ENCODE measurements at regions not wholly inside any gene's neighbourhood (a gene's known extent, or its start where the extent isn't known, plus 50 kb on each side); places are given as distances from the start of the nearest gene placed in this dataset.
"Not testable (repeated sequence)": the region's sequence is repeated elsewhere in the genome, so short reads cannot be mapped to it uniquely, and the experiment has no call there.

DNA sequence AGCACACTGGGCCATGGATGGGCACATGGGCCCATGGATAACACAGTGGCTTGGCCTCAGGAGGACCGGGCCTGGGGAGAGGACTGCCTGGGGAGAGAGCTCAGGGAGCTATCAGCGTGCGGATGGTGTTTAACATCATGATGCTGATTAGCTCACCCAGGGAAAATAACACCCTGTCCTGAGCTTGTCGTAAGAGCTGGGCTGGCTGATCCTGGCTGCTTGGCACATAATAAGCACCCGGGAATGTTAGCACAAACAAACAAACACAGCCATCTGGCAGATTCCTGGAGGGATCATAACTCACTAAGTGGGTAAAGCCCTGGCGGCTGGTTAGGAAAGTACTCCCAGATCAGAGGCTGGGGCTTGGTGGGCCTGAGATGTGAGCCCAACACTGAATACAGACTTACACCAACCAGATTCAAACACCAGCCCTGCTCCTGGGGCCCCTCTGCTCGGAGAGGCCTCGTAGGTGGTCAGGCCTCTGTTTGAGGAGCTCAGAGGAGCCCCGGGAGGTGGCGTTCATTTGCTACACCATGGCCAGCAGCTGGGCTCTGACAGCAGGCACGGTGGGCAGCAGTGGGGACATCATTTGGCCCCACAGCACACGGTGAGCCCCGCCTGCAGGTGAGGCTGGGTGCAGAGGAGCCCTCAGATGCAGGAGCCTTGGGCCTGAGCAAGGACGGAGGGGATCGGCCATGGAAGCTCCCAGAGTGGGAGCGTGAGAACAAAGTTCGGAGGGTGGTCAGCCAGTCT lies 193.4 kb upstream of the HDAC4 start:
- no peak for TF ChIP-seq EZH2 (IDR thresholded peaks at IDR 0.05; ENCODE audit: borderline replicate concordance, low read length)
- TF ChIP-seq, protein P1, sequence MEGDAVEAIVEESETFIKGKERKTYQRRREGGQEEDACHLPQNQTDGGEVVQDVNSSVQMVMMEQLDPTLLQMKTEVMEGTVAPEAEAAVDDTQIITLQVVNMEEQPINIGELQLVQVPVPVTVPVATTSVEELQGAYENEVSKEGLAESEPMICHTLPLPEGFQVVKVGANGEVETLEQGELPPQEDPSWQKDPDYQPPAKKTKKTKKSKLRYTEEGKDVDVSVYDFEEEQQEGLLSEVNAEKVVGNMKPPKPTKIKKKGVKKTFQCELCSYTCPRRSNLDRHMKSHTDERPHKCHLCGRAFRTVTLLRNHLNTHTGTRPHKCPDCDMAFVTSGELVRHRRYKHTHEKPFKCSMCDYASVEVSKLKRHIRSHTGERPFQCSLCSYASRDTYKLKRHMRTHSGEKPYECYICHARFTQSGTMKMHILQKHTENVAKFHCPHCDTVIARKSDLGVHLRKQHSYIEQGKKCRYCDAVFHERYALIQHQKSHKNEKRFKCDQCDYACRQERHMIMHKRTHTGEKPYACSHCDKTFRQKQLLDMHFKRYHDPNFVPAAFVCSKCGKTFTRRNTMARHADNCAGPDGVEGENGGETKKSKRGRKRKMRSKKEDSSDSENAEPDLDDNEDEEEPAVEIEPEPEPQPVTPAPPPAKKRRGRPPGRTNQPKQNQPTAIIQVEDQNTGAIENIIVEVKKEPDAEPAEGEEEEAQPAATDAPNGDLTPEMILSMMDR (IDR thresholded peaks at IDR 0.05; ENCODE audit: low read length): no peak
- Histone ChIP-seq H3K4me2 (ENCODE audit: low read length) (no peak overlapping the region), H3K79me2 (ENCODE audit: insufficient read depth, low read length) (no peaks in the 10 kb centered on the region), H3K9me3 (ENCODE audit: low read length) (no peaks in the 10 kb centered on the region), H3K9me2 (ENCODE audit: low read depth, low read length) (no peaks in the 10 kb centered on the region), H3K4me1 (ENCODE audit: insufficient read depth, low read length, severe bottlenecking) (no peaks in the 10 kb centered on the region), H4K20me1 (ENCODE audit: insufficient read depth, low read length) (no peaks in the 10 kb centered on the region), H3K27me3 (ENCODE audit: insufficient read depth, low read length) (peaks cover 4% of the 10 kb centered on the region; the same call in 1 of the 2 replicates), H3K36me3 (ENCODE audit: insufficient read depth, low read length) (no peaks in the 10 kb centered on the region), H3K4me3 (ENCODE audit: low read depth, low read length, poor library complexity, severe bottlenecking) (no peak overlapping the region), H3K27ac (ENCODE audit: low read depth, low read length, poor library complexity, severe bottlenecking) (no peak overlapping the region), H3F3A (ENCODE audit: insufficient read depth, low read length) (no peaks in the 10 kb centered on the region), H3K9ac (ENCODE audit: low read length) (no peak overlapping the region), H2AFZ (ENCODE audit: low read length) (no peak overlapping the region)

DNA sequence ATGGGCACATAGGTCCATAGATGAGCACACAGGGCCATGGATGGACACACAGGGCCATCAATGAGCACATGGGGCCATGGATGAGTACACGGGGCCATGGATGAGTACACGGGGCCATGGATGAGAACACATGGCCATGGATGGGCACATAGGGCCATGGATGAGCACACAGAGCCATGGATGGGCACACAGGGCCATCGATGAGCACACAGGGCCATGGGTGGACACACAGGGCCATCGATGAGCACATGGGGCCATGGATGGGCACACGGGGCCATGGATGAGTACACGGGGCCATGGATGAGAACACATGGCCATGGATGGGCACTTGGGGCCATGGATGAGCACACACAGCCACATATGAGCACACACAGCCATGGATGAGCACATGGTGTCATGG lies 192.6 kb upstream of the HDAC4 start:
- TF ChIP-seq, protein P1 (IDR thresholded peaks at IDR 0.05; ENCODE audit: low read length): no peak
- TF ChIP-seq EZH2 (IDR thresholded peaks at IDR 0.05; ENCODE audit: borderline replicate concordance, low read length): no peak
- H3F3A ChIP-seq (ENCODE audit: insufficient read depth, low read length): no peaks in the 10 kb centered on the region
- peaks cover 4% of the 10 kb centered on the region; the same call in 1 of the 2 replicates for H3K27me3 ChIP-seq (ENCODE audit: insufficient read depth, low read length)
- no peak overlapping the region for H2AFZ ChIP-seq (ENCODE audit: low read length)
- H3K4me3 ChIP-seq (ENCODE audit: low read depth, low read length, poor library complexity, severe bottlenecking): no peak overlapping the region
- no peaks in the 10 kb centered on the region for H3K36me3 ChIP-seq (ENCODE audit: insufficient read depth, low read length)
- no peaks in the 10 kb centered on the region for H3K79me2 ChIP-seq (ENCODE audit: insufficient read depth, low read length)
- H3K4me1 ChIP-seq (ENCODE audit: insufficient read depth, low read length, severe bottlenecking): no peaks in the 10 kb centered on the region
- H3K9ac ChIP-seq (ENCODE audit: low read length): no peak overlapping the region
- no peak overlapping the region for H3K4me2 ChIP-seq (ENCODE audit: low read length)
- H3K9me2 ChIP-seq (ENCODE audit: low read depth, low read length): no peaks in the 10 kb centered on the region
- H3K9me3 ChIP-seq (ENCODE audit: low read length): no peaks in the 10 kb centered on the region
- no peaks in the 10 kb centered on the region for H4K20me1 ChIP-seq (ENCODE audit: insufficient read depth, low read length)
- no peak overlapping the region for H3K27ac ChIP-seq (ENCODE audit: low read depth, low read length, poor library complexity, severe bottlenecking)

DNA sequence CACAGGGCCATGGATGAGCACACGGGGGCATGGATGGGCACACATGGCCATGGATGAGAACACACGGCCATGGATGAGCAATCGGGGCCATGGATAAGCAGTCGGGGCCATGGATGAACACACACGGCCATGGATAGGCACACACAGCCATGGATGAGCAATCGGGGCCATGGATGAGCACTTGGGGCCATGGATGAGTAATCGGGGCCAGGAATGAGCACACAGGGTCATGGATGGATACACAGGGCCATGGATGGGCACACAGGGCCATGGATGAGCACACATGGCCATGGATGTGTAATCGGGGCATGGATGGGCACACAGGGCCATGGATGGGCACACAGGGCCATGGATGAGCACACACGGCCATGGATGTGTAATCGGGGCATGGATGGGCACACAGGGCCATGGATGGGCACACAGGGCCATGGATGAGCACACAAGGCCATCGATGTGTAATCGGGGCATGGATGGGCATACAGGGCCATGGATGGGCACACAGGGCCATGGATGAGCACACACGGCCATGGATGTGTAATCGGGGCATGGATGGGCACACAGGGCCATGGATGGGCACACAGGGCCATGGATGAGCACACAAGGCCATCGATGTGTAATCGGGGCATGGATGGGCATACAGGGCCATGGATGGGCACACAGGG lies 191.9 kb upstream of the HDAC4 start:
- H3K27ac ChIP-seq (ENCODE audit: low read depth, low read length, poor library complexity, severe bottlenecking); H3F3A ChIP-seq (ENCODE audit: insufficient read depth, low read length); H3K4me3 ChIP-seq (ENCODE audit: low read depth, low read length, poor library complexity, severe bottlenecking); H2AFZ ChIP-seq (ENCODE audit: low read length); H3K4me1 ChIP-seq (ENCODE audit: insufficient read depth, low read length, severe bottlenecking); H3K4me2 ChIP-seq (ENCODE audit: low read length); H3K79me2 ChIP-seq (ENCODE audit: insufficient read depth, low read length); H3K9me2 ChIP-seq (ENCODE audit: low read depth, low read length); H3K27me3 ChIP-seq (ENCODE audit: insufficient read depth, low read length); H4K20me1 ChIP-seq (ENCODE audit: insufficient read depth, low read length); H3K9me3 ChIP-seq (ENCODE audit: low read length); H3K36me3 ChIP-seq (ENCODE audit: insufficient read depth, low read length); H3K9ac ChIP-seq (ENCODE audit: low read length): not testable (repeated sequence)

Data from OCI-LY1 (cell line).